SK-N-SH treated with all-trans-retinoic acid at 6 μM for 48 hours (cell line): ENCODE measurements at regions not wholly inside any gene's neighbourhood (a gene's known extent, or its start where the extent isn't known, plus 50 kb on each side); places are given as distances from the start of the nearest gene placed in this dataset.

ENCODE experiments used
- ATAC-seq: fragments of 200-7000 bp; cut with Tn5 transposase; 3 replicates; pipeline ENCODE4 v1.9.1; 2020; ENCODE audit warnings: mild to moderate bottlenecking, moderate library complexity
- BACH2 ChIP-seq: fragments of 250-450 bp; sonication (Bioruptor Pico); IDR thresholded peaks from 2 replicates; pipeline ENCODE4 v1.9.0; 2021; ENCODE audit warnings: mild to moderate bottlenecking, borderline replicate concordance
- CREB5 ChIP-seq: fragments of 250-450 bp; sonication (Bioruptor Pico); IDR thresholded peaks from 2 replicates; pipeline ENCODE4 v1.5.1; 2020; ENCODE audit warnings: low read depth, mild to moderate bottlenecking, moderate library complexity
- CSDC2 ChIP-seq: fragments of 250-450 bp; sonication (Bioruptor Pico); IDR thresholded peaks from 2 replicates; pipeline ENCODE4 v1.5.0; 2020; ENCODE audit warnings: mild to moderate bottlenecking, moderate library complexity
- ESRRG ChIP-seq: fragments of 250-450 bp; sonication (Bioruptor Pico); IDR thresholded peaks from 2 replicates; pipeline ENCODE4 v1.6.1; 2021; ENCODE audit warnings: mild to moderate bottlenecking
- GLIS3 ChIP-seq: fragments of 250-450 bp; sonication (Bioruptor Pico); IDR thresholded peaks from 2 replicates; pipeline ENCODE4 v1.5.0; 2020; ENCODE audit warnings: mild to moderate bottlenecking, moderate library complexity
- ISL1 ChIP-seq: fragments of 250-450 bp; sonication (Bioruptor Pico); IDR thresholded peaks from 2 replicates; pipeline ENCODE4 v2.1.2; 2022; ENCODE audit warnings: mild to moderate bottlenecking, moderate library complexity
- OSR1 ChIP-seq: fragments of 250-450 bp; sonication (Bioruptor Pico); IDR thresholded peaks from 2 replicates; pipeline ENCODE4 v1.8.0; 2022; ENCODE audit warnings: moderate library complexity, mild to moderate bottlenecking, inconsistent platforms
- PATZ1 ChIP-seq: fragments of 250-450 bp; sonication (Bioruptor Pico); IDR thresholded peaks from 2 replicates; pipeline ENCODE4 v1.8.0; 2020; ENCODE audit warnings: mild to moderate bottlenecking, moderate library complexity, borderline replicate concordance
- POU6F1 ChIP-seq: fragments of 250-450 bp; sonication (Bioruptor Pico); IDR thresholded peaks from 2 replicates; pipeline ENCODE4 v1.8.0; 2021; ENCODE audit warnings: low read depth, mild to moderate bottlenecking, moderate library complexity, borderline replicate concordance
- PPARA ChIP-seq: fragments of 250-450 bp; sonication (Bioruptor Pico); IDR thresholded peaks from 2 replicates; pipeline ENCODE4 v1.5.0; 2020; ENCODE audit warnings: mild to moderate bottlenecking, borderline replicate concordance
- RARB ChIP-seq: fragments of 250-450 bp; sonication (Bioruptor Pico); IDR thresholded peaks from 2 replicates; pipeline ENCODE4 v1.8.0; 2021; ENCODE audit warnings: mild to moderate bottlenecking, moderate library complexity
- SNAI2 ChIP-seq: fragments of 250-450 bp; sonication (Bioruptor Pico); IDR thresholded peaks from 2 replicates; pipeline ENCODE4 v1.5.0; 2020; ENCODE audit warnings: mild to moderate bottlenecking, moderate library complexity
- TCF4 ChIP-seq: fragments of 250-450 bp; sonication (Bioruptor Pico); IDR thresholded peaks from 2 replicates; pipeline ENCODE4 v1.8.0; 2021; ENCODE audit warnings: mild to moderate bottlenecking, moderate library complexity, borderline replicate concordance
- TSHZ2 ChIP-seq: fragments of 250-450 bp; sonication (Bioruptor Pico); IDR thresholded peaks from 2 replicates; pipeline ENCODE4 v1.5.0; 2020; ENCODE audit warnings: mild to moderate bottlenecking, moderate library complexity
- ZC3H10 ChIP-seq: fragments of 250-450 bp; sonication (Bioruptor Pico); IDR thresholded peaks from 2 replicates; pipeline ENCODE4 v1.5.1; 2021; ENCODE audit warnings: mild to moderate bottlenecking, moderate library complexity
- ZFP3 ChIP-seq: fragments of 250-450 bp; sonication (Bioruptor Pico); IDR thresholded peaks from 2 replicates; pipeline ENCODE4 v1.5.0; 2020; ENCODE audit warnings: mild to moderate bottlenecking, moderate library complexity
- ZFP30 ChIP-seq: fragments of 450-650 bp; formaldehyde crosslinking; IDR thresholded peaks from 2 replicates; pipeline ENCODE4 v1.5.0; 2022; ENCODE audit warnings: mild to moderate bottlenecking, moderate library complexity
- ZNF565 ChIP-seq: fragments of 450-650 bp; formaldehyde crosslinking; conservative IDR thresholded peaks from 2 replicates; pipeline ENCODE4 v1.5.0; 2020; ENCODE audit warnings: low read depth, mild to moderate bottlenecking, moderate library complexity
- ZNF70 ChIP-seq: fragments of 450-650 bp; formaldehyde crosslinking; IDR thresholded peaks from 2 replicates; pipeline ENCODE4 v1.5.0; 2020; ENCODE audit warnings: mild to moderate bottlenecking, moderate library complexity
- ZNF8 ChIP-seq: fragments of 450-650 bp; formaldehyde crosslinking; IDR thresholded peaks from 2 replicates; pipeline ENCODE4 v1.5.0; 2020; ENCODE audit warnings: mild to moderate bottlenecking, moderate library complexity
- TF ChIP-seq, protein P1 (sequence below): fragments of 250-450 bp; sonication (Bioruptor Pico); IDR thresholded peaks from 2 replicates; pipeline ENCODE4 v1.5.1; 2021; ENCODE audit warnings: mild to moderate bottlenecking, moderate library complexity

GRCh38 chr3:54033761-54034160 lies 88.6 kb upstream of the CACNA2D3 start:
- TF ChIP-seq OSR1 (CRISPR knock-in tag): no peak
- no peak for TF ChIP-seq GLIS3 (CRISPR knock-in tag)
- TF ChIP-seq ISL1 (CRISPR knock-in tag): no peak
- no peak for ATAC-seq

DNA sequence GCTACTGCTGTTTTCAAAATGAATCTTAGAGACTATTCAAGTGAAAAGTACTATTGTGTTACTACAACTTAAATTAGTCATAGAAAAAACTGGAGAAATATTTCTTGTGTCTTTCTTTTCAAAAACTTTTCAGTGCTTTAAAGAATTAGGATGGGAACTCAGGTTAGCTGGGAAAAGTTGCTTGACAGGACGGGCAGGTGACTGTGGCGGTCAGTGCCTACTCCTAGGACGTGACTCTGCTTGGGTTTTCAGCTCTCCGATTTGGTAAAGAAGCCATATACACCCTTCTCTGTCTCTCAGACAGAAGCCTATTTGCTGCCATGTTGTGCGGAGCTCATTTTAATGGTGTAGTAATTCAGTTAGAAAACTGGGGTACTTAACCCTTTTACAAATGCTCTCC lies 89.8 kb upstream of the CACNA2D3 start:
- TF ChIP-seq CSDC2 (CRISPR knock-in tag): no peak
- no peak for TF ChIP-seq ZFP30
- no peak for TF ChIP-seq PATZ1 (CRISPR knock-in tag)
- no peak for TF ChIP-seq OSR1 (CRISPR knock-in tag)
- TF ChIP-seq ZFP3 (CRISPR knock-in tag): no peak
- TF ChIP-seq, protein P1, sequence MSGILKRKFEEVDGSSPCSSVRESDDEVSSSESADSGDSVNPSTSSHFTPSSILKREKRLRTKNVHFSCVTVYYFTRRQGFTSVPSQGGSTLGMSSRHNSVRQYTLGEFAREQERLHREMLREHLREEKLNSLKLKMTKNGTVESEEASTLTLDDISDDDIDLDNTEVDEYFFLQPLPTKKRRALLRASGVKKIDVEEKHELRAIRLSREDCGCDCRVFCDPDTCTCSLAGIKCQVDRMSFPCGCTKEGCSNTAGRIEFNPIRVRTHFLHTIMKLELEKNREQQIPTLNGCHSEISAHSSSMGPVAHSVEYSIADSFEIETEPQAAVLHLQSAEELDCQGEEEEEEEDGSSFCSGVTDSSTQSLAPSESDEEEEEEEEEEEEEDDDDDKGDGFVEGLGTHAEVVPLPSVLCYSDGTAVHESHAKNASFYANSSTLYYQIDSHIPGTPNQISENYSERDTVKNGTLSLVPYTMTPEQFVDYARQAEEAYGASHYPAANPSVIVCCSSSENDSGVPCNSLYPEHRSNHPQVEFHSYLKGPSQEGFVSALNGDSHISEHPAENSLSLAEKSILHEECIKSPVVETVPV (CRISPR knock-in tag): no peak
- TF ChIP-seq CREB5 (CRISPR knock-in tag): no peak
- TF ChIP-seq ZC3H10: no peak
- no peak for TF ChIP-seq RARB
- TF ChIP-seq BACH2: no peak
- TF ChIP-seq ZNF8 (CRISPR knock-in tag): no peak
- no peak for ATAC-seq

DNA sequence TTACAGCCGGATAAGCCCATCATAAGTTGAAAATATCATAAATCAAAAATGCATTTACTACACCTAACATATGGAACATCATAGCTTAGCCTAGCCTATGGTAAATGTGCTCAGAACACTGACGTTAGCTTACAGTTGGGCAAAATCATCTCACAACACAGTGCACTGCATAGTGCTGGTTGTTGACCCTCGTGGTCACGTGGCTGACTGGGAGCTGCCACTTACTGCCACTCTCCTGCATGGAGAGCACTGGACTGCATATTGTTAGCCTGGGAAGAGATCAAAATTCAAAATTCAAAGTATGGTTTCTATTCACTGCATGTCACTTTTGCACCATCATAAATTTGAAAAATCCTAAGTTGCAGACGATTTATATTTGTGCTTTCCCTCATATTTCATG lies 94.0 kb upstream of the CACNA2D3 start:
- no peak for ATAC-seq

More for the DNA sequence above, 94.0 kb upstream of the CACNA2D3 start:
- TF ChIP-seq ISL1 (CRISPR knock-in tag) (no peak), SNAI2 (no peak), TSHZ2 (CRISPR knock-in tag) (no peak), PATZ1 (CRISPR knock-in tag) (no peak), ZFP30 (no peak), ZFP3 (CRISPR knock-in tag) (no peak), ESRRG (CRISPR knock-in tag) (no peak), RARB (no peak), POU6F1 (CRISPR knock-in tag) (no peak), TCF4 (CRISPR knock-in tag) (no peak), PPARA (CRISPR knock-in tag) (no peak), ZNF565 (CRISPR knock-in tag) (no peak), ZNF70 (no peak), CREB5 (CRISPR knock-in tag) (no peak), CSDC2 (CRISPR knock-in tag) (no peak)
- TF ChIP-seq, protein P1 (CRISPR knock-in tag): no peak
- TF ChIP-seq, all 23 proteins: peak for 0
